HEK293 (cell line): ENCODE measurements at regions not wholly inside any gene's neighbourhood (a gene's known extent, or its start where the extent isn't known, plus 50 kb on each side); places are given as distances from the start of the nearest gene placed in this dataset.

Experiments used
- CTCF ChIP-seq: fragments of 450-650 bp; formaldehyde crosslinking; IDR thresholded peaks from 2 replicates; pipeline ENCODE4 v1.5.1; 2016; ENCODE audit warnings: missing biosample characterization, missing genetic modification characterization
- ZNF133 ChIP-seq: fragments of 450-650 bp; formaldehyde crosslinking; IDR thresholded peaks from 2 replicates; pipeline ENCODE4 v1.5.1; 2016; ENCODE audit warnings: missing biosample characterization, missing genetic modification characterization
- ZNF311 ChIP-seq: fragments of 450-650 bp; formaldehyde crosslinking; IDR thresholded peaks from 2 replicates; pipeline ENCODE4 v1.5.1; 2017; ENCODE audit warnings: missing biosample characterization, missing genetic modification characterization, borderline replicate concordance

- TF ChIP-seq CTCF (tag by site-specific recombination), result no peak
- TF ChIP-seq ZNF133 (tag by site-specific recombination), result no peak
- no peak for TF ChIP-seq ZNF311 (tag by site-specific recombination)
Observed at GRCh38 chr10:8874972-8875371, 820.5 kb downstream of the GATA3 start.
